IPS-NIHi7 (cell line): ENCODE measurements at regions not wholly inside any gene's neighbourhood (a gene's known extent, or its start where the extent isn't known, plus 50 kb on each side); places are given as distances from the start of the nearest gene placed in this dataset.

ENCODE experiments used
- DNase-seq: peaks from one replicate; pipeline ENCODE4 v3.0.0; 2012; ENCODE audit warnings: mixed read lengths; ENCODE audit errors: extremely low spot score

GRCh38 chr5:52674815-52675545 is 112.7 kb upstream of the ITGA1 start:
- DNase-seq = no peak

GRCh38 chr5:52682492-52682891 is 105.2 kb upstream of the ITGA1 start:
- no peak for DNase-seq

GRCh38 chr5:52684051-52684450 is 103.7 kb upstream of the ITGA1 start:
- DNase-seq = no peak

GRCh38 chr5:52685566-52685965 is 102.2 kb upstream of the ITGA1 start:
- no peak for DNase-seq

- DNase-seq = no peak
Measured at GRCh38 chr5:52685971-52686370, 101.7 kb upstream of the ITGA1 start.

- peak; percentile 35 for DNase-seq
Measured at GRCh38 chr5:52690236-52690768, 97.4 kb upstream of the ITGA1 start.

GRCh38 chr5:52692039-52692438 is 95.7 kb upstream of the ITGA1 start:
- no peak for DNase-seq

GRCh38 chr5:52692606-52693005 is 95.1 kb upstream of the ITGA1 start:
- DNase-seq = no peak

- peak; percentile 44 for DNase-seq
Measured at GRCh38 chr5:52693280-52693679, 94.4 kb upstream of the ITGA1 start.

GRCh38 chr5:52693836-52694235 is 93.9 kb upstream of the ITGA1 start:
- DNase-seq = no peak

GRCh38 chr5:52694648-52695047 is 93.1 kb upstream of the ITGA1 start:
- no peak for DNase-seq

- DNase-seq = no peak
Measured at GRCh38 chr5:52702877-52703276, 84.8 kb upstream of the ITGA1 start.

GRCh38 chr5:52703321-52703720 is 84.4 kb upstream of the ITGA1 start:
- no peak for DNase-seq

- no peak for DNase-seq
Measured at GRCh38 chr5:52705720-52706119, 82.0 kb upstream of the ITGA1 start.

- no peak for DNase-seq
Measured at GRCh38 chr5:52706775-52707174, 80.9 kb upstream of the ITGA1 start.

GRCh38 chr5:52707616-52708015 is 80.1 kb upstream of the ITGA1 start:
- no peak for DNase-seq

- no peak for DNase-seq
Measured at GRCh38 chr5:52708463-52708862, 79.3 kb upstream of the ITGA1 start.

- no peak for DNase-seq
Measured at GRCh38 chr5:52709167-52709925, 78.4 kb upstream of the ITGA1 start.

GRCh38 chr5:52710310-52710971 is 77.3 kb upstream of the ITGA1 start:
- DNase-seq = no peak

- DNase-seq = no peak
Measured at GRCh38 chr5:52710972-52711596, 76.6 kb upstream of the ITGA1 start.

GRCh38 chr5:52712354-52712753 is 75.4 kb upstream of the ITGA1 start:
- DNase-seq = no peak
